CD4-positive, alpha-beta memory T cell (primary cell): ENCODE measurements at regions not wholly inside any gene's neighbourhood (a gene's known extent, or its start where the extent isn't known, plus 50 kb on each side); places are given as distances from the start of the nearest gene placed in this dataset.

Experiments
- CTCF ChIA-PET: fragments of 350-600 bp; sonication (Branson Sonifier 250); formaldehyde crosslinking; loops from one replicate; lab custom pipeline; 2021; ENCODE audit warnings: inconsistent platforms; ENCODE audit not compliant: partially characterized antibody; lab: Charles Lee
- POLR2A ChIA-PET: fragments of 350-600 bp; sonication (Branson Sonifier 250); formaldehyde crosslinking; loops from one replicate; lab custom pipeline; 2021; ENCODE audit not compliant: partially characterized antibody; lab: Charles Lee
- DNase-seq, 5 donors: peaks; one replicate each; pipeline versions ENCODE4 v3.0.0 to v3.0.0-alpha.2; 2020 to 2022; ENCODE audit warnings: mixed read lengths in 1 of 5
- H3K27ac ChIP-seq: one replicate; pipeline ENCODE4 v1.7.0; 2013; ENCODE audit warnings: low read depth, low read length
- H3K27me3 ChIP-seq: 2 replicates; pipeline ENCODE4 v1.7.0; 2013; ENCODE audit warnings: mild to moderate bottlenecking, low read length, moderate library complexity; ENCODE audit not compliant: insufficient read depth
- H3K36me3 ChIP-seq: 2 replicates; pipeline ENCODE4 v1.7.0; 2013; ENCODE audit warnings: mild to moderate bottlenecking, low read length, moderate library complexity; ENCODE audit not compliant: insufficient read depth
- H3K4me1 ChIP-seq: 2 replicates; pipeline ENCODE4 v1.7.0; 2013; ENCODE audit warnings: mild to moderate bottlenecking, low read length, moderate library complexity; ENCODE audit not compliant: insufficient read depth
- H3K4me3 ChIP-seq, 2 donors: one replicate each; pipeline ENCODE4 v1.7.0; 2013; ENCODE audit warnings: low read length in 2 of 2, mild to moderate bottlenecking in 1 of 2
- H3K9me3 ChIP-seq, 2 donors: one replicate each; pipeline ENCODE4 v1.7.0; 2013; ENCODE audit warnings: low read length in 2 of 2, control low read depth in 1 of 2; ENCODE audit not compliant: control insufficient read depth in 1 of 2
- H3K27ac Mint-ChIP-seq, 7 donors: one replicate each; pipeline ENCODE4 v1.8.0; 2020 to 2021; ENCODE audit warnings: mixed read lengths in 7 of 7, mild to moderate bottlenecking in 6 of 7, inconsistent platforms in 3 of 7, moderate library complexity in 3 of 7
- H3K27me3 Mint-ChIP-seq, 2 donors: one replicate each; pipeline ENCODE4 v1.8.0; 2020 to 2021; ENCODE audit warnings: mixed read lengths in 2 of 2
- H3K36me3 Mint-ChIP-seq, 2 donors: one replicate each; pipeline ENCODE4 v1.8.0; 2020 to 2021; ENCODE audit warnings: mixed read lengths in 2 of 2, inconsistent platforms in 1 of 2, mild to moderate bottlenecking in 1 of 2
- H3K4me1 Mint-ChIP-seq, 4 donors: one replicate each; pipeline ENCODE4 v1.8.0; 2020 to 2021; ENCODE audit warnings: mixed read lengths in 4 of 4, mild to moderate bottlenecking in 1 of 4
- H3K4me3 Mint-ChIP-seq, 8 donors: one replicate each; pipeline ENCODE4 v1.8.0; 2020 to 2021; ENCODE audit warnings: mixed read lengths in 8 of 8, mild to moderate bottlenecking in 7 of 8, moderate library complexity in 6 of 8, inconsistent platforms in 3 of 8
- H3K9me3 Mint-ChIP-seq, 8 donors: one replicate each; pipeline ENCODE4 v1.8.0; 2020 to 2021; ENCODE audit warnings: mixed read lengths in 8 of 8, mild to moderate bottlenecking in 5 of 8, inconsistent platforms in 3 of 8, moderate library complexity in 1 of 8
- intact Hi-C: fragments of 100-400 bp; cut with micrococcal nuclease; formaldehyde crosslinking; loops from one replicate; pipeline ENCODE4 v1.15.1; 2023

GRCh38 chr13:87999788-88000187, 328.6 kb downstream of the SLITRK5 start:
- H3K27me3 ChIP-seq: no peaks in the 10 kb centered on the region
- intact Hi-C loops: no loop called here
- no peaks in the 10 kb centered on the region for H3K36me3 ChIP-seq
- no peaks in the 10 kb centered on the region for H3K36me3 Mint-ChIP-seq
- peaks cover 0 to 20% (median 10%) of the 10 kb centered on the region in 8 donors for H3K9me3 Mint-ChIP-seq
- H3K4me1 Mint-ChIP-seq: no peaks in the 10 kb centered on the region
- no peak for DNase-seq
- no peak overlapping the region for H3K27ac Mint-ChIP-seq
- no peak overlapping the region for H3K4me3 Mint-ChIP-seq
- H3K27me3 Mint-ChIP-seq: no peaks in the 10 kb centered on the region
- ChIA-PET CTCF (no interaction called here), POLR2A (no interaction called here)
- no peaks in the 10 kb centered on the region for H3K4me1 ChIP-seq
- H3K27ac ChIP-seq: no peak overlapping the region
- no peak overlapping the region for H3K4me3 ChIP-seq
- peaks cover 0 to 4% of the 10 kb centered on the region in 2 donors for H3K9me3 ChIP-seq

GRCh38 chr13:88000239-88000638, 329.1 kb downstream of the SLITRK5 start:
- Mint-ChIP-seq H3K27ac (no peak overlapping the region), H3K4me1 (no peaks in the 10 kb centered on the region), H3K4me3 (no peak overlapping the region), H3K36me3 (no peaks in the 10 kb centered on the region), H3K27me3 (no peaks in the 10 kb centered on the region), H3K9me3 (peaks cover 0 to 25% (median 12%) of the 10 kb centered on the region in 8 donors)
- no peak for DNase-seq
- CTCF ChIA-PET: no interaction called here
- Histone ChIP-seq H3K4me3 (no peak overlapping the region), H3K27me3 (no peaks in the 10 kb centered on the region), H3K4me1 (no peaks in the 10 kb centered on the region), H3K9me3 (peaks cover 0 to 4% of the 10 kb centered on the region in 2 donors), H3K36me3 (no peaks in the 10 kb centered on the region), H3K27ac (no peak overlapping the region)
- POLR2A ChIA-PET: no interaction called here
- intact Hi-C loops: no loop called here

- peaks cover 0 to 27% (median 12%) of the 10 kb centered on the region in 8 donors for H3K9me3 Mint-ChIP-seq
- no peaks in the 10 kb centered on the region for H3K27me3 Mint-ChIP-seq
- H3K36me3 Mint-ChIP-seq: no peaks in the 10 kb centered on the region
- H3K36me3 ChIP-seq: no peaks in the 10 kb centered on the region
- ChIA-PET POLR2A (no interaction called here), CTCF (no interaction called here)
- H3K27ac Mint-ChIP-seq: no peak overlapping the region
- no peak overlapping the region for H3K4me3 Mint-ChIP-seq
- H3K9me3 ChIP-seq: peaks cover 0 to 4% of the 10 kb centered on the region in 2 donors
- no peaks in the 10 kb centered on the region for H3K4me1 ChIP-seq
- no peaks in the 10 kb centered on the region for H3K4me1 Mint-ChIP-seq
- no peak overlapping the region for H3K4me3 ChIP-seq
- no peak for DNase-seq
- no peak overlapping the region for H3K27ac ChIP-seq
- H3K27me3 ChIP-seq: no peaks in the 10 kb centered on the region
- intact Hi-C loops: no loop called here
Observed at GRCh38 chr13:88000787-88001186, 329.6 kb downstream of the SLITRK5 start.

- intact Hi-C loops: no loop called here
- no peak overlapping the region for H3K4me3 Mint-ChIP-seq
- ChIA-PET CTCF (no interaction called here), POLR2A (no interaction called here)
- no peak for DNase-seq
- Histone ChIP-seq H3K27me3 (no peaks in the 10 kb centered on the region), H3K27ac (no peak overlapping the region), H3K4me1 (no peaks in the 10 kb centered on the region), H3K9me3 (no peaks in the 10 kb centered on the region), H3K36me3 (no peaks in the 10 kb centered on the region), H3K4me3 (no peak overlapping the region)
- H3K36me3 Mint-ChIP-seq: no peaks in the 10 kb centered on the region
- H3K4me1 Mint-ChIP-seq: no peaks in the 10 kb centered on the region
- peaks cover 0 to 24% (median 6%) of the 10 kb centered on the region in 8 donors for H3K9me3 Mint-ChIP-seq
- no peaks in the 10 kb centered on the region for H3K27me3 Mint-ChIP-seq
- no peak overlapping the region for H3K27ac Mint-ChIP-seq
Observed at GRCh38 chr13:88005188-88005587, 334.0 kb downstream of the SLITRK5 start.

GRCh38 chr13:88014527-88014926, 343.4 kb downstream of the SLITRK5 start:
- Histone ChIP-seq H3K9me3 (no peaks in the 10 kb centered on the region), H3K27me3 (no peaks in the 10 kb centered on the region), H3K36me3 (no peaks in the 10 kb centered on the region), H3K4me1 (no peaks in the 10 kb centered on the region), H3K4me3 (no peak overlapping the region), H3K27ac (no peak overlapping the region)
- Mint-ChIP-seq H3K27ac (no peak overlapping the region), H3K27me3 (no peaks in the 10 kb centered on the region), H3K36me3 (no peaks in the 10 kb centered on the region), H3K9me3 (peaks cover 0 to 17% (median 9%) of the 10 kb centered on the region in 8 donors), H3K4me3 (no peak overlapping the region), H3K4me1 (no peaks in the 10 kb centered on the region)
- no peak for DNase-seq
- ChIA-PET POLR2A (no interaction called here), CTCF (no interaction called here)
- intact Hi-C loops: no loop called here

GRCh38 chr13:88022431-88023208, 351.4 kb downstream of the SLITRK5 start:
- Mint-ChIP-seq H3K4me3 (no peak overlapping the region), H3K27ac (no peak overlapping the region), H3K36me3 (no peaks in the 10 kb centered on the region), H3K4me1 (no peaks in the 10 kb centered on the region), H3K27me3 (no peaks in the 10 kb centered on the region), H3K9me3 (peaks cover 2 to 14% (median 9%) of the 10 kb centered on the region in 8 donors)
- Histone ChIP-seq H3K27me3 (no peaks in the 10 kb centered on the region), H3K27ac (no peak overlapping the region), H3K36me3 (no peaks in the 10 kb centered on the region), H3K9me3 (no peaks in the 10 kb centered on the region), H3K4me3 (no peak overlapping the region), H3K4me1 (no peaks in the 10 kb centered on the region)
- CTCF ChIA-PET: no interaction called here
- intact Hi-C loops: no loop called here
- POLR2A ChIA-PET: no interaction called here
- DNase-seq: no peak

- H3K36me3 Mint-ChIP-seq: no peaks in the 10 kb centered on the region
- H3K4me1 ChIP-seq: no peaks in the 10 kb centered on the region
- H3K27me3 Mint-ChIP-seq: no peaks in the 10 kb centered on the region
- no peak for DNase-seq
- H3K9me3 ChIP-seq: no peaks in the 10 kb centered on the region
- intact Hi-C loops: no loop called here
- no peak overlapping the region for H3K27ac ChIP-seq
- no peaks in the 10 kb centered on the region for H3K4me1 Mint-ChIP-seq
- CTCF ChIA-PET: no interaction called here
- H3K27me3 ChIP-seq: no peaks in the 10 kb centered on the region
- H3K9me3 Mint-ChIP-seq: peaks cover 0 to 5% (median 2%) of the 10 kb centered on the region in 8 donors
- POLR2A ChIA-PET: no interaction called here
- H3K36me3 ChIP-seq: no peaks in the 10 kb centered on the region
- H3K4me3 Mint-ChIP-seq: no peak overlapping the region
- H3K27ac Mint-ChIP-seq: no peak overlapping the region
- H3K4me3 ChIP-seq: no peak overlapping the region
Observed at GRCh38 chr13:88026241-88026640, 355.1 kb downstream of the SLITRK5 start.
